GM21367 (cell line): ENCODE measurements at regions not wholly inside any gene's neighbourhood (a gene's known extent, or its start where the extent isn't known, plus 50 kb on each side); places are given as distances from the start of the nearest gene placed in this dataset.
"Not testable (repeated sequence)": the region's sequence is repeated elsewhere in the genome, so short reads cannot be mapped to it uniquely, and the experiment has no call there.

Experiments
- ATAC-seq: cut with Tn5 transposase; IDR thresholded peaks from one replicate; pipeline ENCODE4 v1.9.1; 2021; ENCODE audit not compliant: unreplicated experiment

DNA sequence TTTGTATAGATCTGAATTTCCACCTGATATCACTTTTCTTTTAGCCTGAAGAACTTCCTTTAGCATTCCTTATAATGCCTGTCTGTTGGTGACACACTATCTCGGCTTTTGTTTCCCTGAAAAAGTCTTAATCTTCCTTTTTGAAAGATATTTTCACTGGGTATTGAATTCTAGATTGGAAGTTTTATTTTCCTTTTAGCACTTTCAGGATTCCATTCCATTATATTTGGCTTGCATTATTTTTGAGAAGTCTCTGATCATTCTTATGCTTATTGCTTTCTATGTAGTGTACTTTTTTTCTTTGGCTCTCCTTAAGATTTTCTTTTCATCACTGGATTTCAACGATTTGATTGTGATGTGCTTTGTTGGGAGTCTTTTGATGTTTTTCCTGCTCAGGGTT is 510.7 kb downstream of the RWDD3 start:
- ATAC-seq = no peak

DNA sequence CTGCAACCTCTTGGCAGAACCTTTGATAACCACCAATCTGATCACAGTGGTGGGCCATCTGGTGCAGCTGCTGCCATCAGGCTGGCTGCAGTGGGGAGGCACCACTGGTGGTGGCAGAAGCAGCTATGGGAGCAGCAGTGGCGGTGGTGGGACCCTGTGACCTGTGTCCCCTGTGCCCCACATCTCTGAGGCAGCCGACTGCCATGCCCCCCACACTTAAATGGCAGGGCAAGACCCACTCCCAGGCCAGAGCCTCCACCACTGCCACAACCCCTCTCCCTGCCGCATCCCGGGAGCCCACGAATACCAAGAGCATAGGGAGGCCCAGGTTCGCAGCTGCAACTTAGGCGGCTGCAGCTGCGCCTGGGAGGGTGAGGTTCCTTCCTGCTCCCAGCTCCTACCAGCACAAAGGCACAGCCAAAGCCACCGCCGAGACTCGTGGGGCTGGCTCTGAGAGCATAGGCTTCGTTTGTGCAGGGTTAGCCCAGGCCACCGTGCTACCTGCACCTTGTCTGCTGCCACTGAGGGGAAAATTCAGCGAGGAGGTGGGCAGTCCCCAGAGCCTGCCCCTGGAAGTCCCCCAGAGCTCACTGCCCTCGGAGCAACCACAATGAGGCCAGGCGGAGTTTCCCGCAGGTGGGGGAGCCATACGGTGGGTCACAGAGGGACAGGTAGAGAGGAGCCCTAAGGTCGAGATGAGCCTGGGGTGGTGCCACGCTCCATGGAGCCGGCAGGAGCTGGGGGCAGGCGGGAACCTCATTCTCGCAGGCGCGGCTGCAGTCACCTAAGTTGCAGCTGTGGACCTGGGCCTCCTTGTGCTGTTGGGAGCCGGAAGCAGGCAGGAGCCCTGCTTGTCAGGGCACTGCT is 518.7 kb downstream of the RWDD3 start:
- ATAC-seq = no peak

DNA sequence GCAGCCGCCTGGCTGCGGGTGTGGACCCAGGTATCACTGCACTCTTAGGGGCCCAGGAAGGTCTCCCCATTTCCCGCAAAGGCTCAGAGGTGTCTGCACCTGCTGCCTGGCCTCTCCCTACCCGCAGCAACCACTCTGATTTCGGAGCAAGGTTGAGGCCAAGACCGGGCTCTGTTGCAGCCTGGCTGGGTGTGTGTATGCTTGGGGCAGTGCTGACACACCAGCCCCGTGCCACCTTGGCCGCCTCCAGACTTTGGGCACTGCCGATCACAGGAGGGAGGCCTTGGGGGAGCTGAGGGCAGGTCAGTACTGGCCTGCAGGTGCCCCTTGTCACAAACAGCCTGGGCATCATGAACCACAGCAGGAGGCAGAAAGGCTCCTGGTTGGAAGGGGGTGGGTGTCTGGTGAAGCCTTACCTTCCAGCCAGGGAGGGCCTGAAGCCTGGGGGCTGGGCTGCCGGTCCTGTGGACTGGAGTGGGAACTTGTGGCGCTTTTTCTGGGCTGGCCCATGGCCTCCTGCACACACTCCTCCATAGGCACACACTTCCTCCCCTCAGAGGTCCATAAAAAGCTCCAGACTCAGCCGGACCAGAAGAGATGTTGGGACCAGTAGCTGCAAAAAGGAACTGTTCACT is 519.5 kb downstream of the RWDD3 start:
- ATAC-seq = no peak

DNA sequence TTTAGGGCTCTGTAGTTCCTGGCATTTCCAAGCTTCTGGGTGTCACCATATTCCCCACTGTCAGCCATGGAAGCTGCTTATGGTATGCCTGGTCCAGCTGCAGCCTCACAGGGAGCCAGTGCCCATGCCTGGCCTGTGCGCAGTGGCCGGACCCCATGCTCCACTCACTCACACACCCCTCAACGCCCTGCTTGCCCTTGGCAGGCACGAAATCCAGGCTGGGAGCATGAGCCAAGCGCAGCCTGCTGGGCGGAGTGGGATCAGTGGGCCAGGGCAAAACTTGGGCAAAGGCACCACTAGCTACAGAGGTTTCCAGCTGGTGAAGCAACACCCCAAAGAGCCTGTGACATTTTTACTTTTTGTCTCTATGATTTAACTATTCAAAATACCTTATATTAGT is 520.4 kb downstream of the RWDD3 start:
- ATAC-seq = no peak

DNA sequence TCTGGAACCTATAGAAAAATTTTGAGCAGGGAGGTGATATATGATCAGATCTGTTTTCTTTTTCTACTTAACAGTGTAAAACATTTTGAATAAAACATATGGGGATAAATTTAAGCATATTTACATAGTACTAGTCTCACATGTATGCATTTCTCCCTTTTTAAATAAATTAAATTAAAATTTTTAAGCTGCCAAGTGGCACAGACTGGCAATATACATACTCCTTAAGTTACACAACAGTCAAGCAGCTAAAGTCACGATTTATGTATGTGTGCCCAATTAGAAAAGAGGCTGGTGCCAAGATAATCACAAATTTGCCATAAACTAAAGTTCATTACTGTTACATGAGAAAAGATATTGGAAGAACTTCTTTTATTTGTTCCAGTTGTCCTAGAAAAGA is 532.0 kb downstream of the RWDD3 start:
- ATAC-seq = no peak

DNA sequence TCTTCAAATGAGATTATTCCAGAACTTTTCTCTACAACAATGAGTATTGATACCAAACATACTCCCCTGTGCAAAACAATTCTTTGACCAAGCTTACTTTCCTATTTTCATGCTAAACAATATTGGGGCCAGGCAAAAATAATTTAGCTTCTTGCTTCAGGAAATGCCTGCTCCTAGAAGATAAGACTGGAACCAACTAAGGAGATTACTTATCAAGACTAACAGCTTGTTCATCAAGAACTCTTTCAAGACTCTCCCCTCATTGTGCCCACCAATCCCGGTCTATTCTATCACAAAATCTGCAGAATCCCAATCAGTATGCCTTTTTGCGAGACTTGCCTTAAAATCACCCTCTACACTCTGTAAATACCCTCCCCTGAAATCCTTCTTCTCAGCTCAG is 536.6 kb downstream of the RWDD3 start:
- ATAC-seq = no peak

DNA sequence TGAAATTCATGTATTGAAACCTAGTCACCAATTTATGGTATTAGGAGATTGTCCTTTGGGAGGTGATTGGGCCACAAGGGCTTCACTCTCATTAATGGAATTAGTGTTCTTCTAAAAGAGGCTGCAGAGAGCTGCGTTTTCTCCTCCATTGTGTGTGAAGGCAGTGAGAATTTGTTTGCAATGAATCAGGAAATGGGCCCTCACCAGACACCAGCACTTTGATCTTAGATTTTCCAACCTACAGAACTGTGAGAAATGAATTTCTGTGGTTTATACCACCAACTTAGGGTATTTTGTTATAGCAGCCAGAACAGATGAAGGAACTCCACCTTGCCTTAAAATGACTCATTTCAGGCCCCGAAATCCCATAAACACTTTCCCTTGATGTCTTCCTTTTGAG is 544.2 kb downstream of the RWDD3 start:
- no peak for ATAC-seq

DNA sequence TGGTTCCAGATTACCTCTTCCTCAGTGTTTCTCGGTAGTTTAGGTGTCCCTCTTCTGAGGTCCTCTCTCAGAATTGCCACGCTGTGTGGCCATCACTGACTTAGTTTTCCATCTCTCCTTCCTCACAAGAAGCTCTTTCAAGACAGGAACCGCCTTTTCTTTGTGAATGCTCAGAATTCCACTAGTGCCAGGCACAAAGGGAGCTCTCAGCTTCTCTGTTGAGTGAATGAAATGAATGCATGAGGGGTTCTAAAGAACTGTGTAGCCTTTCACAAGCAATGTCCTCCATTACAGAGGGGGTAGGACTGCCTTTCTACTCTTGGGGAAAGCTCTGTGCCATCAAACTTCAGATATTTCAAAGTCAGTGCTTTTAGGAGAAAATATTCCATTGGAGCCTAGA is 546.8 kb downstream of the RWDD3 start:
- ATAC-seq = no peak

DNA sequence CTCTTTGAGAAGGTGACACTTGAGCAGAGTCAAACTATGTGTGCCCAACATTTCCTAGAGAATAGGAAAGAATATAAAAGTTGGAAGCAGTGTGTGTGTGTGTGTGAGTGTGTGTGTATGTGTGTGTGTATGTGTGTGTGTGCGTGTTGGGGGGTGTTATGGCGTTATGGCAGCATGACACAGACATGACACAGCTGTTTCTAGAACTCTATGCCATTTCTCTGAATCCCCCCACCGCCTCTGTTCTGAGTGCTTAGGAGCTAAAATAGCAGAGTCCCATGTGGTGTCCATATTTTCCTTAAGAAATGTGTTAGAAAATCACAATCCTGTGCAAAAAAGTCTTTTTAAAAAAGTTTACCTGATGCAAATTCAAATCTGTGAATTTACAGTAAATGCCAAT is 556.1 kb downstream of the RWDD3 start:
- ATAC-seq = no peak

DNA sequence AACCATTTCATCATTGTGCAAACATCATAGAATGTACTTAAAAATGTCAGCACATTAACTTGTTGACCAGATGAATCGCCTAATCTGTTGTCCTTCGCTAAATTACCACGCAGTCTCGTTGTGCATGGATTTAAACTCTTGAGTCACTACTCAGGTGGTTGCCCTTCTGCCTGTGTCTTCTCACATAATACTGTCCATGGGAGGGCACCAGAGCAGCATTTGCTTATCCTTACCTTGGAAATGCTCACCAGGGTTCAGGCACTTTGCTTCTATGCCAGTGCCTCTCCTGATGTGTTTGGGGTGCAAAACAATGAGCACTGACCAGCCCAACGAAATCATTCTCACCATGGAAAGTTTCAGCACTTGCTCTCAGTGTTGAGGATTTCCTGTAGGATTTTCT is 559.9 kb downstream of the RWDD3 start:
- ATAC-seq = no peak

DNA sequence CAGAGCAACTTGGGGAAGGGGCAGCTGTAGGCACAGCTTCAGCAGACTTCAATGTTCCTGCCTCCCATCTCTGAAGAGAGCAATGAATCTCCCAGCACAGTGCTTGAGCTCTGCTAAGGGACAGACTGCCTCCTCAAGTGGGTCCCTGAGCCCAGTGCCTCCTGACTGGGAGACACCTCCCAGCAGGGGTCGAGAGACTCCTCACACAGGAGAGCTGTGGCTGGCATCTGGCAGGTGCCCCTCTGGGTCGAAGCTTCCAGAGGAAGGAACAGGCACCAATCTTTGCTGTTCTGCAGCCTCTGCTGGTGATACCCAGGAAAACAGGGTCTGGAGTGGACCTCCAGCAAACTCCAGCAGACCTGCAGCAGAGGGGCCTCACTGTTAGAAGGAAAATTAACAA is 563.8 kb downstream of the RWDD3 start:
- ATAC-seq = not testable (repeated sequence)

DNA sequence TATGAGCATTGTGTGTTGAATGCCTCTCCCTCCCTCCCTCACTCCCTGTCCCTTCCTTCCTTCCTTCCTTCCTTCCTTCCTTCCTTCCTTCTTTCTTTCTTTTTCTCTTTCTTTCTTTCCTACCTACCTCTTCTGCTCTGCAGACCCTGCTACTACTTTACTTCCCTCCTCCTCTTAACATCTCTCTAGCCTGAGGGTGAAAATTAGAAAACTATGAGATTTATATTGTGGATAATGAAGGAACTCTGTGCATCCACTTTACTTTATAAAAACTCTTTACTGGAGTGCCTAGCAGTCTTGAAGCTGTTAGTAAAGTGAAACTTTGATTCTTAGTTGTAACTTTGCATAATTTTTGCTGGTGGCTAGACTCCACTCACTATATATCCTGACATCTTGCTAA is 572.2 kb downstream of the RWDD3 start:
- ATAC-seq = no peak

DNA sequence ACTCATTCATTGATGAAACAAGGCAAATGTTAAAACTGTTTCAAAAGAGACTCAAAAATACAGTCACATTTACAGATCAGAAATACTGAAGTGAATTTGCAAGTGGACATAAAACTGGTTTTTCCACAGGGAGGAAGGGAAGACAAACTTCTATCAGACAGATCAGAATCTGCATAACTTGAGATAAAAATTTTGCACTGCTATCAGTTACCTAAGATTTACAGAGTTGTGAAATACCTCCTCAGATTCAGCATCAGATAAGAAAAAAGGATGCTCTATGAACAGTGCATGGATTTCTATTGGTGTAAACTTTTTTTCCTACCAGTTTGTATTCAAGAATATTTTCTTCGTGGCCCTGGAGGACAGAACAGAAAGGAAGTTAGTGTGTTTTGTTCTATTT is 575.4 kb downstream of the RWDD3 start:
- no peak for ATAC-seq

DNA sequence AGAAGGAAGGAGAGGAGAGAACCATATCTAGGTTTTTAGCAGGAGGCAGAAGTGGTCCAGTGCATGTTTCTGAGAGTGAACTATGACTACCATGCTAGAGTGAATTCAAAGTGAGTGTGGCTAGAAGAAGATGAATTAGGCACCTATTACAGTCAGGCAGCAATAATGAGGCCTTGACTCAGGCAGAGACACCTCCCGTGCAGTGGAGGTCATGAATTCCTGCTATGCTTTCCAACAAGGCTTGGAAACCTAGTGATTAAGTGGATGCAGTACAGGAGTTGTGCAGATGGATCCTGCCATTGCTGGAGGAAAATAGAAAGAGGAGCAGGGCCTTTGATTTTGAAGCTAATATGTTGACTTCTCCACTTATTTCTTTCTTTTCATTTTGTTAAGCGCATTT is 581.5 kb downstream of the RWDD3 start:
- no peak for ATAC-seq

DNA sequence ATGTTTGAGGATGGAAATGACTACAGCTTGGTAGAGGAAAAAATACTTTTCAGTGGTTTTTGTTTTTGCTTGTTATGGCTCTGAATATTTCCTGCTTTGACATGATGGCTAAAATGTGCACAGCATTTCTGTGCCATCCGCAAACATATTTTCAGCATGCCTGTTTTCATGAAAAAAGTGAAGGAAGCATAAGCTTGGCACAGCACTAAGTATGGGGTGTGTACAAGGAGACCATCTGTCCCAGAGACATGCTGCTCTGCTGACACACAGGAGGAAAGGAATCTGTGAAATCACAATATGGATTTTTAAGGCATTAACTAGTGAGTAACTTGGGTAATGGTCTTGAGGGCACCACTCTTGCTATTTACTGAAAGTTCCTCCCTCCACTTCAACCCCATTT is 595.5 kb downstream of the RWDD3 start:
- no peak for ATAC-seq

DNA sequence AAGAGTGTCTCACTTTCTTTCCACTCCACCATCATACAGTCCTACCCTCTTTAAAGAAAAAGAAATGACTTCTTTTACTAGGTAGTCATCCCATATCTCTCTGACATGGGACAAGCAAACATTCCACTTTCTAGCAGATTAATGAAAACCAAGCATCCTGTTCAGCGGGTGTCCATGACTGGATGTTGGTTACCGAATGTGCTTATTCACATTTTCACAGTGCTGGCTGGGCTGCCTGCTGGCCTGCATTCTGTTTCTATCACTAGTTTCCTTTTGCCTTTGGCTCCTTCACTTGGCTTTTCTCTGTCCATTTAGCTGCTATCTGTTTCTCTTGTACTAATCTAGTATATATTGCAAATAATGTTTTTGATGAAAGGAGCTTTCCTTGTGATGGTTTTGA is 598.4 kb downstream of the RWDD3 start:
- no peak for ATAC-seq

DNA sequence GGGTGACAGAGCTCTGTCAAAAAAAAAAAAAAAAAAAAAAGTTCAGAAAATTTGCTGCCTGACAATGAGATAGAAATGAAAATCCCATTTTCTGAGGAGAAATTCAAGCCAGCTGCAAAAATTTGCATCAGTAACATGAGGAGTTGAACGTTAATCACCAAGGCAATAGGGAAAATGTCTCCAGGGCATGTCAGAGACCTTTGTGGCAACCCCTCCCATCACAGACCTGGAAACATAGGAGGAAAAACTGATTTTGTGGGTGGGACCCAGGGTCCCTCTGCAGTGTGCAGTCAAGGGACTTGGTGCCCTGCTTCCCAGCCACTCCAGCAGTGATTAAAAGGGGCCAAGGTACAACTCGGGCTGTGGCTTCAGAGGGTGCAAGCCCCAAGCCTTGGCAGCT is 615.4 kb downstream of the RWDD3 start:
- ATAC-seq = no peak

DNA sequence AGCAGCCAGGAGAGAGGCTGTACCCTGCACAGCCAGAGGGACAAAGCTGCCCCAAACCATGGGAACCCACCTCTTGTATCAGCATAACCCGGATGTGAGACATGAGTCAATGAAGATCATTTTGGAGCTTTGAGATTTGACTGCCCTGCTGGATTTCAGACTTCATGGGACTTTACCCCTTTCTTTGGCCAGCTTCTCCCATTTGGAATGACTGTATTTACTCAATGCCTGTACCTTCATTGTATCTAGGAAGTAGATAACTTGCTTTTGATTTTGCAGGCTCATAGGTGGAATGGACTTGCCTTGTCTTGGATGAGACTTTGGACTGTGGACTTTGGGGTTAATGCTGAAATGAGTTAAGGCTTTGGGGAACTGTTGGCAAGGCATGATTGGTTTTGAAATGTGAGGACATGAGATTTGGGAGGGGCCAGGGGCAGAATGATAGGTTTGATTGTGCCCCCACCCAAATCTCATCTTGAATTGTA is 616.2 kb downstream of the RWDD3 start:
- ATAC-seq = no peak

DNA sequence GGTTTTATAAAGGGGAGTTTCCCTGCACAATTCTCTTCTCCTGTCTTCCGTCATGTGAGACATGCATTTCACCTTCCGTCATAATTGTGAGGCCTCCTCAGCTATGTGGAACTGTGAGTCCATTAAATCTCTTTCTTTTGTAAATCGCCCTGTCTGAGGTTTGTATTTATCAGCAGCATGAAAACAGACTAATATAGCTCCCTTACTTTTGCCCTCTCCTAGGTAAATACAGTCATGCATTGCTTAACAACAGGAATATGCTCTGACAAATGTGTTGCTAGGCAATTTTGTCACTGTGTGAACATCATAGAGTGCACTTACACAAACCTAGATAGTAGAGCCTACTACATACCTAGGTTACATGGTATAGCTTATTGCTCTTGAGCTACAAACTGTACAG is 616.8 kb downstream of the RWDD3 start:
- no peak for ATAC-seq

DNA sequence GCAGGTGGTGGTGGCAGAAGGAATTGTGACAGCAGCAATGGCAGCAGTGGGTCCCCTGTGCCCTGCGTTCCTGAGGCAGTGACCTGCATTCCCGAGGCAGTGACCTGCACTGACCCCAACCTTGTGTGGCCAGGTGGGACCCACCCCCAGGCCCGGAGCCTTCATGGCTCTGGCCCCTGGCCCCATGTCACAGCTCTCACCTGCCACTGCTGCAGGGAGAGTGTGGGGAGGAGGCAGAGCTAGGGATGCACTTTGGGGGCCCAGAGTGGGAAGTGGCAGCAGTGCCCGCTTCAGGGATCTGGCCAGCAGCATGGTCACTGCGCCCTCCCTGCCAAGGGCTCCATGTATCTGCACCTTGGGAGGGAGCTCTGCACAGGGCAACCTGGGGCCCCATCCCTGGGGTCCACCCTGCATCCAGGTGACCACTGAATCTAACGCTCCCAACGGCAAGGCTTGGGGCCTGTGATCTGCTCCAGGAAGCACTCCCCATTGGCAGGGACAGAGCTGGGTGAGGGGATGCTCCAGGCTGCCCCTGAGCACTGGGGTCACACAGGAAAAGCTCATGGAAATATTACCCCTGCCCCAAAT is 618.6 kb downstream of the RWDD3 start:
- no peak for ATAC-seq

DNA sequence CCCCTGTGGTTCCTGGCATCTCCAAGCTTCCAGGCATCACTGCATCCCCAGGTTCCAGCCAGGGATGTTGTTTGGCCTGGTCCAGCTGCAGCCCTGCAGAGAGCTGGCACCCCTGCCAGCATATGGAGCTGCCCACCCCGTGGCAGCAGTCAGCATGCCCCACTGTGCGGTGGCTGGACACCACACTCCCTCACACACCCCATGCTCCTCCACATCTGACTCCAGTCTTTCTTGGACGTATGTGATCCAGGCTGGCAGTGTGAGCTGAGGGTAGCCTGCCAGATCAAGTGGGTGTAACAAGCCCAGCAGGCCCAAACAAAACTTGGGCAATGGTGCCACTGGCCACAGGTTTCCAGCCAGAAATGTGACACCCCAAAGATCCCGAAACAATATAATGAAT is 620.4 kb downstream of the RWDD3 start:
- no peak for ATAC-seq

DNA sequence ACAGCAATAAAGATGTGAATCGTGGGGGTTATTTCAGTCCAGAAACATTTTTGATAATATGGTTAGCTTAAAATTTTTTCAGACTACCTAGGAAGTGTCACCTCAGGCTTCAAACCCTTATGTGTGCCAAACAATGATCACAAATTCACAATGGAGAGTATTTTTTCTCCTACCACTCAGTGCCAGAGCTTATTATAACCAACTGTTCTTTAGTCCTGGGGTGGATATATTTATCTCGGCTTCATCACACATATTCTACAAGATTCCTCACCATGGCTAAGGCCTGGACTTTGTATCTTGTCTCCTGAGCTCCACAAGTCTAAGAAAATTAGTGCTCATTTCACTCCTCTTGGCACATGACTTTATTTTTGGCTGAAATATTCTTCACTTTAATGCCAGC is 629.1 kb downstream of the RWDD3 start:
- no peak for ATAC-seq
